IPS-15b (cell line): ENCODE measurements at regions not wholly inside any gene's neighbourhood (a gene's known extent, or its start where the extent isn't known, plus 50 kb on each side); places are given as distances from the start of the nearest gene placed in this dataset.

Experiments used
- H3K27me3 ChIP-seq: one replicate; pipeline ENCODE4 v1.6.1; 2013; ENCODE audit warnings: low read length; ENCODE audit not compliant: control insufficient read depth, insufficient read depth
- H3K36me3 ChIP-seq: one replicate; pipeline ENCODE4 v1.6.1; 2013; ENCODE audit warnings: low read length; ENCODE audit not compliant: control insufficient read depth, insufficient read depth
- H3K4me1 ChIP-seq: one replicate; pipeline ENCODE4 v1.6.1; 2013; ENCODE audit warnings: mild to moderate bottlenecking, low read length; ENCODE audit not compliant: control insufficient read depth, insufficient read depth
- H3K4me3 ChIP-seq: one replicate; pipeline ENCODE4 v1.5.1; 2013; ENCODE audit warnings: low read depth, low read length
- H3K9ac ChIP-seq: one replicate; pipeline ENCODE4 v1.6.1; 2013; ENCODE audit warnings: low read depth, mild to moderate bottlenecking, low read length
- H3K9me3 ChIP-seq: one replicate; pipeline ENCODE4 v1.6.1; 2013; ENCODE audit warnings: mild to moderate bottlenecking, low read length; ENCODE audit not compliant: control insufficient read depth, insufficient read depth

DNA sequence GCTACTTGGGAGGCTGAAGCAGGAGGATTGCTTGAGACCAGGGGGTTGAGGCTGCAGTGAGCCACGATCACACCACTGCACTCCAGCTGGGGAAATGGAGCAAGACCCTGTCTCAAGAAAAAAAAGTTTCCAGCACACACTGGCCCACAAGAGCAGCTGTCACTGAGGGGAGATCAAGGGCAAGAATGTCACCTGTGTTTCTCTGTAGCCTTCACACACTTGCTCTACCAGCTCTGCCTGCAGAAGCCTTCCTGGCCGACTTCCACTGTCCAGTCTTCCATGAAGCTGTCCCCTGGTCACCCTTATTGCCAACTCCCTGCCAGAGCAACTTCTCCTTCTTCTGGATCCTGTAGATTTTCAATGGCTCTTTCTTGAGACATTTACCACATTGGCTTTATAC, 158.0 kb downstream of the KCTD15 start:
- H3K4me1 ChIP-seq: no peaks in the 10 kb centered on the region
- H3K9me3 ChIP-seq: no peaks in the 10 kb centered on the region
- H3K27me3 ChIP-seq: no peaks in the 10 kb centered on the region
- no peak overlapping the region for H3K9ac ChIP-seq
- no peak overlapping the region for H3K4me3 ChIP-seq
- H3K36me3 ChIP-seq: no peaks in the 10 kb centered on the region

GRCh38 chr19:33956941-33957340, 160.3 kb downstream of the KCTD15 start:
- Histone ChIP-seq H3K27me3 (no peaks in the 10 kb centered on the region), H3K4me1 (no peaks in the 10 kb centered on the region), H3K4me3 (no peak overlapping the region), H3K36me3 (no peaks in the 10 kb centered on the region), H3K9ac (no peak overlapping the region), H3K9me3 (no peaks in the 10 kb centered on the region)

GRCh38 chr19:33957804-33958203, 161.1 kb downstream of the KCTD15 start:
- Histone ChIP-seq H3K4me3 (no peak overlapping the region), H3K9ac (no peak overlapping the region), H3K9me3 (no peaks in the 10 kb centered on the region), H3K4me1 (no peaks in the 10 kb centered on the region), H3K36me3 (no peaks in the 10 kb centered on the region), H3K27me3 (no peaks in the 10 kb centered on the region)

GRCh38 chr19:33960566-33960965, 163.9 kb downstream of the KCTD15 start:
- Histone ChIP-seq H3K9me3 (no peaks in the 10 kb centered on the region), H3K4me3 (no peak overlapping the region), H3K36me3 (no peaks in the 10 kb centered on the region), H3K4me1 (no peaks in the 10 kb centered on the region), H3K9ac (no peak overlapping the region), H3K27me3 (no peaks in the 10 kb centered on the region)

DNA sequence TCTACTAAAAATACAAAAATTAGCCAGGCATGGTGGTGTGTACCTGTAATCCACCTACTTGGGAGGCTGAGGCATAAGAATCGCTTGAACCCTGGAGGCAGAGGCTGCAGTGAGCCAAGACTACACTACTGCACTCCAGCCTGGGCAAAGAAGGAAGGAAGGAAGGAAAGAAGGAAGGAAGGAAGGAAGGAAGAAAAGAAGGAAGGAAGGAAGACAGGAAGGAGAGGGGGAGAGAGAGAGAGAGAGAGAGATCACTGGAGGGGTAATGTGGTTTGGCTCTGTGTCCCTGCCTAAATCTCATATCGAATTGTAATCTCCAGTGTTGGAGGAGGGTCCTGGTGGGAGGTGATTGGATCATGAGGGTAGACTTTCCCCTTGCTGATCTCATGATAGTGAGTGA, 165.5 kb downstream of the KCTD15 start:
- H3K4me3 ChIP-seq: no peak overlapping the region
- H3K4me1 ChIP-seq: no peaks in the 10 kb centered on the region
- H3K36me3 ChIP-seq: no peaks in the 10 kb centered on the region
- H3K9me3 ChIP-seq: no peaks in the 10 kb centered on the region
- H3K27me3 ChIP-seq: no peaks in the 10 kb centered on the region
- no peak overlapping the region for H3K9ac ChIP-seq

DNA sequence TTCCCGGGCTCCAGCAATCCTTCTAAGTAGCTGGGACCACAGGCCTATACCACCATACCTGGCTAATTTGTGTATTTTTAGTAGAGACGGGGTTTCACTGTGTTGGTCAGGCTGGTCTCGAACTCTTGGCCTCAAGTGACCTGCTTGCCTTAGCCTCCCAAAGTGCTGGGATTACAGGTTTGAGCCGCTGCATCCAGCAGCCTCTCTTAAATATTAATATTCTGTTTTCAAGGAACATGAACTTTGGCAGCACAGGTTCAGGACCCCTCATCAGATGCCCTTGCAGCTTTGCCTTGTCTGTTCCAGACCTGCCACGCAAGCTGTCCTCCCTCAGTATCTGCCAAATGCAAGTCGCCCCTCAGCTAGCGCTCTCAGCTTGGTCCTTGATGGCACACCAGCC, 166.8 kb downstream of the KCTD15 start:
- no peak overlapping the region for H3K4me3 ChIP-seq
- H3K27me3 ChIP-seq: no peaks in the 10 kb centered on the region

GRCh38 chr19:33971073-33971472, 174.4 kb downstream of the KCTD15 start:
- H3K9ac ChIP-seq: no peak overlapping the region
- no peak overlapping the region for H3K4me3 ChIP-seq
- peaks cover under 1% of the 10 kb centered on the region for H3K4me1 ChIP-seq
- H3K9me3 ChIP-seq: peaks cover 2% of the 10 kb centered on the region
- no peaks in the 10 kb centered on the region for H3K36me3 ChIP-seq
- H3K27me3 ChIP-seq: no peaks in the 10 kb centered on the region

More for the DNA sequence above, 166.8 kb downstream of the KCTD15 start:
- Histone ChIP-seq H3K4me1 (no peaks in the 10 kb centered on the region), H3K36me3 (no peaks in the 10 kb centered on the region), H3K9me3 (no peaks in the 10 kb centered on the region), H3K9ac (no peak overlapping the region)

DNA sequence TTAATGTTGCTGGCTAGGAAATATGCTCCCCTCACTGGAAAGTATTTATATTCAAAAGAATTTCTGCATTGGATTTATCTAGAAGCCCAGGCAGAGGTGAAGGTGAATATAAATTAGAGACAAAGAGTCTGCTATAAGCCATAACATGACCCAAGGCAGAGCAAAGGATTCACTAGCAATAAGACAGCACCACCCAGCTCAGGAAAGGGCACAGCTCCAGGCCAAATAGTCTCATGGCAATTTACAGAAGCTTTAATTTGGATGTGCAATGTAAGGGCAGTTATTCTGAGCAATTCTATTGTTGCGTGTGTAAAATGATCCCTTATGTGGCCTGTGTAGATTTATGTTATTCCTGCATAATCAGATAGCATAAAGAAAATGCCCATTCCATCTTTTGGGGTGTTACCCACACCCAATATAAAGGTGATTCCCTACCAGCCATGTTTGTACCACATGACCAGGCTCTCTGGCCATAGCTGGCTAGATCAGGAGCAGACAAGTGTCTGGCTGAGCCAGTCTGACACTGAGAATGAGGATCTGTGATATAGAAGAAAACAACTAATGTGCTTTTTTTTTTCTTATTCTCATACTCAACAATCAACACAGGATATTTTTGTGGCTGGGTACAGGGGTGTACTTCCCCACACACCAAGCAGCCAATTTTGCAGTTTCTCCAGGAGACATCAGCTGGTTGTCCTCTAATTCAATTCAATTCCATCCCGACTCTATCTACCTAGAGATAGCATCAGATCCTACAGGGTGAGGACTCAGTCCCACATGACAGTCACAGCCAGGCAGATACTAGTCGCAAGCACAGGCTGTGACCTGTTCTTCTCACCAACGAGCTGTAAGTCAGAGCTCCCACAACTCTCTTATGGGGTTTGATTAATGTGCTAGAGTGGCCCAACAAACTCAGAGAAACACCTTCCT, 181.4 kb downstream of the KCTD15 start:
- Histone ChIP-seq H3K4me3 (no peak overlapping the region), H3K27me3 (no peaks in the 10 kb centered on the region), H3K4me1 (peaks cover 7% of the 10 kb centered on the region), H3K9ac (no peak overlapping the region), H3K36me3 (no peaks in the 10 kb centered on the region), H3K9me3 (no peaks in the 10 kb centered on the region)

DNA sequence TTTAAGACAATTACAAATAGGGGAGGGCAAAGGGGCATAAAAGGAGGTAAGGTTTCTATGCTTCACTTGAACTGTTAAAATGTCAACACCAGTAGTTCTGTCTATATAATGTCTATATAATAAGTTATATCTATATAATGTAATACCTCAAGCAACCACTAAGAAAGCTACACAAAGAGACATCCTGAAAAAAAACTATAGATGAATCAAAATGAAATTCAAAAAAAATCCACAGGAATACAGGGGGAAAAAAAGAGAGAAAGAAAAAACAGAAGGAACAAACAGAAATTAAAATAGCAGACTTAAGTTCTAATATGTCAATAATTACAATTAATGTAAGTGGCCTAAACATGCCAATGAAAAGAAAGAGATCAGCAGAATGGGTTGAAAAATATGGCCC, 186.0 kb downstream of the KCTD15 start:
- Histone ChIP-seq H3K4me3 (no peak overlapping the region), H3K9me3 (no peaks in the 10 kb centered on the region), H3K9ac (no peak overlapping the region), H3K36me3 (no peaks in the 10 kb centered on the region), H3K4me1 (no peaks in the 10 kb centered on the region), H3K27me3 (no peaks in the 10 kb centered on the region)

DNA sequence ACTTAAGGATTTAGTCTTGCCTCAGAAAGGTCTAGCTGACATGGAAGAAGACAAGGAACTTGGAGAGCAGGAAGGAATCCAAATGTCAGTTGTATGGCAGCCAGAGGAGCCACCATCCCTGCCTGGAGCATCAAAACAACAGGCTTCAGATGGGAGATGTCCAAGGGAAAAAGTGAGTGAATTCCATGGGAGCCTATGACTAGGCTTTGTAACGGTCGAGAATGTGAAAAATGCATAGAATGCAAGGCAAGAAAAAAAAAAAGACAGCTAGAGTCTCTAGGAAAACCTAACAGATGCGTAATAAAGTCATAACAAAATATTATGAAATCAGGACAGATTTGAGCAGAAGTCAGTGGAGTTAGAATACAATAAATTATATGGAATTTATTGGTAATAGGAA, 183.7 kb upstream of the LSM14A start:
- Histone ChIP-seq H3K9me3 (no peaks in the 10 kb centered on the region), H3K4me3 (no peak overlapping the region), H3K27me3 (no peaks in the 10 kb centered on the region), H3K9ac (no peak overlapping the region), H3K4me1 (no peaks in the 10 kb centered on the region), H3K36me3 (no peaks in the 10 kb centered on the region)

GRCh38 chr19:33997690-33998089, 174.6 kb upstream of the LSM14A start:
- no peaks in the 10 kb centered on the region for H3K4me1 ChIP-seq
- no peak overlapping the region for H3K4me3 ChIP-seq
- H3K36me3 ChIP-seq: no peaks in the 10 kb centered on the region
- no peaks in the 10 kb centered on the region for H3K27me3 ChIP-seq
- H3K9ac ChIP-seq: no peak overlapping the region
- H3K9me3 ChIP-seq: no peaks in the 10 kb centered on the region

DNA sequence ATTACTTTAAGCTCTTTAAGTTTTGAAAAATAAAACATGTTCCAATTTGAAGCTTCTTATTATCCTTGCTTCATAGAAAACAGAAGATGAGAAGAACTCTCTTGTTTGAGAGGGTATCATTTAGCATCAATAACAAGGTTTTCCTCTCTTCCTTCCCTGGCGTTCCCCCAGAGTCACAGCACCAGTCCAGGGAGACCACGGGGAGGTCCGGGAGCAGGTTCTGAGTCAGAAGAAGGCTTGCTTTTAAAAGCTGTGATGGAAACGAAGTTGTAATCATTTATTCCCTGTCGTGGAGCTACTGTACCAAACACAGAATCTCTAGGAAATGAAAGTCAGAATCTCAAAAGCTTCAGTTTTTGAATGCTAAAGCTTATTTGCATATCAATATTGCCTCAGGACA, 174.0 kb upstream of the LSM14A start:
- Histone ChIP-seq H3K36me3 (no peaks in the 10 kb centered on the region), H3K4me1 (no peaks in the 10 kb centered on the region), H3K9me3 (no peaks in the 10 kb centered on the region), H3K9ac (no peak overlapping the region), H3K27me3 (no peaks in the 10 kb centered on the region), H3K4me3 (no peak overlapping the region)
